ENCODE measurements at regions not wholly inside any gene's neighbourhood (a gene's known extent, or its start where the extent isn't known, plus 50 kb on each side); places are given as distances from the start of the nearest gene placed in this dataset.

DNA sequence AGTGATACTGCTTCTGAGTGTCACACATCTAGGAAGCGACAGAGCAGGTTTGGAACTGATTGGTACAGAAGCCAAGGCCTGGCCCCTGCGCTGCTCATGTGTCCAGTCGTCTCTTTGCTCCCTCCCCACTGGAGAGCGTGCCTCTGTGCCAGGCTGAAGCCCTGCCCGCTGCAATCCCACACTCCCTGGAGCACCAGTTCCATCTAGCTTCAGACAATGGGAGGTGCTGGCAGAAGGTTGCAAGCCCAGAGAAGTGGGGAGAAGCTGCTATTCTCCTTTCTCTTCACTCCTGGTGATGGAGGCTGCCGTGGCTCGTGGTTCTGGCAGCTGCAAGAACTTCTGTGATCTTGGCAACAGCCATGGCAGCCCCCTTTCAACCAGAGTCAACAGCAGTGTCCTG, 250.9 kb downstream of the MATN1 start:
- no peaks in the 10 kb centered on the region for H3K4me1 ChIP-seq (ENCODE audit: insufficient read depth, low read length)
- no peaks in the 10 kb centered on the region for H3K9me3 ChIP-seq (ENCODE audit: low read length)
- no peak overlapping the region for H3K4me3 ChIP-seq (ENCODE audit: low read depth in 1 of 2, low read length in 2 of 2)
- H3K9ac ChIP-seq (ENCODE audit: low read length): no peak overlapping the region
- H3K27ac ChIP-seq (ENCODE audit: low read depth, low read length): no peak overlapping the region
- H3K27me3 ChIP-seq (ENCODE audit: control insufficient read depth in 1 of 2, insufficient read depth in 2 of 2, low read length in 2 of 2): no peaks in the 10 kb centered on the region
- no peaks in the 10 kb centered on the region for H3K36me3 ChIP-seq (ENCODE audit: insufficient read depth, low read length)

DNA sequence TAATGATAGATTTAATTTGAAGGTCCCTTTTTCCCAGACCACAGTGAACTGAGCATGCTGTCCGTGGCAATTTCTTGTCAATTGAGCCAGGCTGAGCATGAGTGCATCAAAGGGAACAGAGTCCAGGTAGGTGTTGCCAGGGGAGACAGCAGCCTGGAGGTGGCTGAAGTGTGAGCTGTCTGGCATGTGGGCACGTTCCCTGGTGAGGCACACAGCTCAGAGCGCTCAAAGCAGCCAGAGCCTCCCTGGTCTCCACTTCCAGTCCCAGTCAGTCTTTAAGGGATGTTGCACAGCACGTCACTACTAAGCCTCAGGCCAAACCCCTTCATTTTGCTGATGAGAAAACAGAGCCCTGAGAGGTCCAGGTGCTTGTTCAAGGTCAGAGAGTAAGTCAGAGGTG, 251.4 kb downstream of the MATN1 start:
- Histone ChIP-seq H3K27me3 (ENCODE audit: control insufficient read depth in 1 of 2, insufficient read depth in 2 of 2, low read length in 2 of 2) (no peaks in the 10 kb centered on the region), H3K36me3 (ENCODE audit: insufficient read depth, low read length) (no peaks in the 10 kb centered on the region), H3K4me1 (ENCODE audit: insufficient read depth, low read length) (no peaks in the 10 kb centered on the region), H3K4me3 (ENCODE audit: low read depth in 1 of 2, low read length in 2 of 2) (no peak overlapping the region), H3K9me3 (ENCODE audit: low read length) (no peaks in the 10 kb centered on the region), H3K27ac (ENCODE audit: low read depth, low read length) (no peak overlapping the region), H3K9ac (ENCODE audit: low read length) (no peak overlapping the region)

DNA sequence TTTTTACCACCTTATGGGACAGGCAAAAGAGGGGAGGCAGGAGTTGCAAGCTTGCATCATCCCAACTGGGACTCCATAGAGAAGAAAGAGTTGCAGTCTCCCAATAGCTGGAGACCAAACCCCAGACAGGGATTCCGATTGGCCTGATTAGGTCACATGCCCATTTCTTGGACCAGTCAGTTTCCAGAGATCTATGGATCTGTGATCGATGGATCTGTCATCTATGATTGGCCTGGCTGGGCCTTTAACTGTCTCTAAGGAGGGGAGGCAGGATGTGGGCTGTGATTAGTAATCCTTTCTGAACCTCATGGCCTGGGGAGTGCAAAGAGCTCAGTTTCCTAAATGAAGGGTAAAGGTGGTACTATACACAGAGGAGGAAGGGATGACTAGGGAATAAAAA, 252.1 kb downstream of the MATN1 start:
- Histone ChIP-seq H3K9me3 (ENCODE audit: low read length) (no peaks in the 10 kb centered on the region), H3K4me1 (ENCODE audit: insufficient read depth, low read length) (no peaks in the 10 kb centered on the region), H3K9ac (ENCODE audit: low read length) (no peak overlapping the region), H3K4me3 (ENCODE audit: low read depth in 1 of 2, low read length in 2 of 2) (no peak overlapping the region), H3K27ac (ENCODE audit: low read depth, low read length) (no peak overlapping the region), H3K36me3 (ENCODE audit: insufficient read depth, low read length) (no peaks in the 10 kb centered on the region), H3K27me3 (ENCODE audit: control insufficient read depth in 1 of 2, insufficient read depth in 2 of 2, low read length in 2 of 2) (no peaks in the 10 kb centered on the region)

DNA sequence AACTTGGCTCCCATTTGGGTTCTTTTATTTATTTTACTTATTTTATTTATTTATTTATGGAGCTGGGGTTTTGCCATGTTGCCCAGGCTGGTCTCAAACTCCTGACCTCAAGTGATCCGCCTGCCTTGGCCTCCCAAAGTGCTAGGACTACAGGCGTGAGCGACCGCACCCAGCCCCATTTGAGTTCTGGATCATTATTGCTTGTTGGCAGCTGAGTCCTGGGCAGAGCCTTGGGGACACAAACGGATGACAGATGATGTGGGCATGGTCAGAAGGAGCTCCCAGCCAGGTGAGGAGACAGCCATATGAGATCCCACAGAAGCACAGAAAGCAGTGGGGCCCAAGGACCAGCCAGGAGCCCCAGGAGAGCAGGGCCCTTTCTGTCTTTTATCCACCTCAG, 254.0 kb downstream of the MATN1 start:
- no peaks in the 10 kb centered on the region for H3K9me3 ChIP-seq (ENCODE audit: low read length)
- no peak overlapping the region for H3K4me3 ChIP-seq (ENCODE audit: low read depth in 1 of 2, low read length in 2 of 2)
- H3K27me3 ChIP-seq (ENCODE audit: control insufficient read depth in 1 of 2, insufficient read depth in 2 of 2, low read length in 2 of 2): no peaks in the 10 kb centered on the region
- H3K4me1 ChIP-seq (ENCODE audit: insufficient read depth, low read length): no peaks in the 10 kb centered on the region
- H3K36me3 ChIP-seq (ENCODE audit: insufficient read depth, low read length): no peaks in the 10 kb centered on the region
- no peak overlapping the region for H3K27ac ChIP-seq (ENCODE audit: low read depth, low read length)
- H3K9ac ChIP-seq (ENCODE audit: low read length): no peak overlapping the region

DNA sequence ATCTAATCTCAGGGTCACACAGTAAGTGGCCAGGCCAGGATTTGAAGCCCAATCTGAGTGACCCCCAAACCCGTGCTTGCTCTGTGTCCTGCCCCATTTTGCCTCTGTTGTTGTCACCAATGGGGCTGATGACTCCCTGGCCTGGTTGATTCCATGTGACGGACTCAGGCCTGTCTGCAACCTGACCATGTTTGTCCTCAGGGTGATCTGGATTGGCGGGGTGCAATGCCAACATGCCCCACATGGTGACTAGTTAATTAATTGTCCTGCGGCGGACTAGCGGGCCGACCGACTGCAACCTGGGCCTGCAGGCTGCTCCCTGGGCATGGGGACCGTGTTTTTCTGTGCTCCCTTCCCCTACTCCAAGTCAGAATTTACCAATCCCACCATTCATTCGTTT, 256.3 kb downstream of the MATN1 start:
- H3K4me3 ChIP-seq (ENCODE audit: low read depth in 1 of 2, low read length in 2 of 2): no peak overlapping the region
- no peaks in the 10 kb centered on the region for H3K36me3 ChIP-seq (ENCODE audit: insufficient read depth, low read length)
- no peak overlapping the region for H3K27ac ChIP-seq (ENCODE audit: low read depth, low read length)
- no peaks in the 10 kb centered on the region for H3K4me1 ChIP-seq (ENCODE audit: insufficient read depth, low read length)
- no peak overlapping the region for H3K9ac ChIP-seq (ENCODE audit: low read length)
- H3K27me3 ChIP-seq (ENCODE audit: control insufficient read depth in 1 of 2, insufficient read depth in 2 of 2, low read length in 2 of 2): no peaks in the 10 kb centered on the region
- H3K9me3 ChIP-seq (ENCODE audit: low read length): no peaks in the 10 kb centered on the region

DNA sequence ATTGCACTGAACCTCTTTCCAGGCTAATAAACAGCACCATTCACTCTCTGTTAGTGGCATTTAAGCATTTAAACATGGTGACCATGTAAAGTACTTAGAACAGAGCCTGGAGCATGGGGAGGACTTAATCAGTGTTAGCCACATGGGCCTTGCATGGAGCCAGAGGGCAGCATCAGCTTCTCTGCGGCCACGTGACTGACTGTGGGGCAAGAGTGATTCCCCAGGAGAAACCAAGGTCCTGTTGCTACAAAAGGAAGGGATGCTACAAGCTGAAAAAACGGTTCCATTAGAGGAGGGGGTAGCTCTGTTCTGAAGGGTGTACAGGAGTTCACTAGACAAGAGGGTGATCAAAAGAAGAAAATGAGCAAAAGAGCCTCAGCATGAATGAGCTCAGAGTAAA, 256.8 kb downstream of the MATN1 start:
- no peaks in the 10 kb centered on the region for H3K27me3 ChIP-seq (ENCODE audit: control insufficient read depth in 1 of 2, insufficient read depth in 2 of 2, low read length in 2 of 2)
- H3K9me3 ChIP-seq (ENCODE audit: low read length): no peaks in the 10 kb centered on the region
- H3K4me1 ChIP-seq (ENCODE audit: insufficient read depth, low read length): no peaks in the 10 kb centered on the region
- H3K9ac ChIP-seq (ENCODE audit: low read length): no peak overlapping the region
- no peaks in the 10 kb centered on the region for H3K36me3 ChIP-seq (ENCODE audit: insufficient read depth, low read length)
- H3K4me3 ChIP-seq (ENCODE audit: low read depth in 1 of 2, low read length in 2 of 2): no peak overlapping the region
- H3K27ac ChIP-seq (ENCODE audit: low read depth, low read length): no peak overlapping the region

DNA sequence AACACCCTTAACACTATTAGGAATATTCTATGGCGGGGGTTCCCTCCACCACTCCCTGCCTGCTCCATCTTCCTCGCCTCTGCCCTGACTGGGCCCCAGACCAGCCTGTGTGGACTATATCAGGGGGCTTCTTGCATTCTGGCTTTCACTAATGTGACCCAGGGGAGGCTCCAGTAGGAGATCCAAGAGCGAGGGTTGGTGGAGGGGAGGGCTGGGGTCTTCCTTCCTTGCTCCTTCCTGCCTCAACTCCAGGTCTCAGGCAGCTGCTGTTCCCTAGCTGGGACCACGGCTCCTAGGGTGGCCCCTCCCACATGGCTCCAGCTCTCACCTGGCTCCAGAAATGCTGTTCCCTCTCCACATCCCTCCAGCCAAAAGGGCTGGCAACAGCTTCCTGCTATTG, 257.4 kb downstream of the MATN1 start:
- Histone ChIP-seq H3K9me3 (ENCODE audit: low read length) (no peaks in the 10 kb centered on the region), H3K4me1 (ENCODE audit: insufficient read depth, low read length) (no peaks in the 10 kb centered on the region), H3K27me3 (ENCODE audit: control insufficient read depth in 1 of 2, insufficient read depth in 2 of 2, low read length in 2 of 2) (no peaks in the 10 kb centered on the region), H3K4me3 (ENCODE audit: low read depth in 1 of 2, low read length in 2 of 2) (no peak overlapping the region), H3K36me3 (ENCODE audit: insufficient read depth, low read length) (no peaks in the 10 kb centered on the region), H3K9ac (ENCODE audit: low read length) (no peak overlapping the region), H3K27ac (ENCODE audit: low read depth, low read length) (no peak overlapping the region)

DNA sequence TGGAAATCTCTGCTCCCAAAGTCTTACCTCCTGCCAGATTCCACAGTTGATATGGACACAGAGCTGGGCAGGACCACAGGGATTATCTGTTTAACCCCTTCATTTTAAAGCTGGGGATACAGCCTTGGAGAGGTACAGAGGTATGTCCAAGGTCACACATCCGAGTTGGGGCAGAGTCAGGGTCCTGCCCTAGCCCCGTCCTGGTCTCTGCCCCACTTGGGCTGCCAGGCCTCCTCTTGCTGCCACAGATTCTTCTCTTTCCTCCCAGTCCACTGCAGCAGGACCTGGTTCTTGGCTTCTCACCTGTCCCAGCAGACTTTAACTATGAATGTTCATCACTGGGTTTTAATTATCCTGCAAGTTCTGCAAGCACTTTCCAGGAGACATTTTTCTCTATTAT, 258.3 kb downstream of the MATN1 start:
- Histone ChIP-seq H3K4me3 (ENCODE audit: low read depth in 1 of 2, low read length in 2 of 2) (no peak overlapping the region), H3K27me3 (ENCODE audit: control insufficient read depth in 1 of 2, insufficient read depth in 2 of 2, low read length in 2 of 2) (no peaks in the 10 kb centered on the region), H3K9me3 (ENCODE audit: low read length) (no peaks in the 10 kb centered on the region), H3K4me1 (ENCODE audit: insufficient read depth, low read length) (no peaks in the 10 kb centered on the region), H3K27ac (ENCODE audit: low read depth, low read length) (no peak overlapping the region), H3K36me3 (ENCODE audit: insufficient read depth, low read length) (no peaks in the 10 kb centered on the region), H3K9ac (ENCODE audit: low read length) (no peak overlapping the region)

DNA sequence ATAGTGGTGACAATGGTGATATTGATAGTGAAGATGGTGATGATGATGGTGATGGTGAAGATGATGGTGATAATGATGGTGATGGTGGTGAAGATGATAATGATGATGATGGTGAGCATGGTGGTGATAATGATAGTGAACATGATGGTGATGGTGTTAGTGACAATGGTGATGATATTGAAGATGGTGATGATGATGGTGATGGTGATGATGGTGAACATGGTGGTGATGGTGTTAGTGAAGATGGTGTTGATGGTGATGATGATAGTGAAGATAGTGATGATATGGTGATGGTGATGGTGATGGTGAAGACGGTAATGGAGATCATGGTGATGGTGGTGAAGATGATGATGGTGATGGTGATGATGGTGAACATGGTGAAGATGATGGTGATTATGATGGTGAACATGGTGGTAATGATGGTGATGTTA, 259.2 kb downstream of the MATN1 start:
- Histone ChIP-seq H3K9ac (ENCODE audit: low read length) (no peak overlapping the region), H3K4me3 (ENCODE audit: low read depth in 1 of 2, low read length in 2 of 2) (no peak overlapping the region), H3K27me3 (ENCODE audit: control insufficient read depth in 1 of 2, insufficient read depth in 2 of 2, low read length in 2 of 2) (no peaks in the 10 kb centered on the region)

DNA sequence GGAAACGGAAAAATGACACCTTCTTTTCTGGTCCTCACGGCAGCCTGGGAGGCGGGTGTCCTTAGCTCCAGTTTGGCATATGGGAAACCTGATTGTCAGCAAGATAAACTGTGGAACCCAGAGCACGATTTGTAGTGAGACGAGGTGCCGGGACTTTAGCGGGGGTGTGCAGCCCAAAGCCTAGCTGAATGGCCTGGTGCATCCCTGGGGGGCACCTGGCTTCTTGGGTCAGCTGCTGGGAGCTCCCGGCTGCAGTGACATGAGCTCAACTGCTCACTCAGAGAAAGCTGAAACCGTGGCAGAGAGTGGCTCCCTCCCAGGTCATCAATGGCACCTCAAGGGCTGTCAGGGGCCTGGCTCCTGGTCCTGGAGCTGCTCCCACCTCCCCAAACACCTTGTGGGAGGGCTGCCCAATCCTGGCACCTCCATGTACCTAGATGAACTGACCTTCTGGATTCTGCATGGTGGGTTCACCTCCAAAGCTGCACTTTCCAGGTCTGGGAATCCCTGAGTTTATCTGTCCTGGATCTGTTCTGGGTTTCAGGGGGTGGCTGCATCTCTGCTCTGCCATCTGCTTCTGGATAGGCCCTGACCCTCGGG, 260.5 kb downstream of the MATN1 start:
- H3K27ac ChIP-seq (ENCODE audit: low read depth, low read length): no peak overlapping the region
- H3K9me3 ChIP-seq (ENCODE audit: low read length): no peaks in the 10 kb centered on the region
- H3K36me3 ChIP-seq (ENCODE audit: insufficient read depth, low read length): no peaks in the 10 kb centered on the region

More for the DNA sequence above, 259.2 kb downstream of the MATN1 start:
- Histone ChIP-seq H3K27ac (ENCODE audit: low read depth, low read length) (no peak overlapping the region), H3K9me3 (ENCODE audit: low read length) (no peaks in the 10 kb centered on the region), H3K4me1 (ENCODE audit: insufficient read depth, low read length) (no peaks in the 10 kb centered on the region), H3K36me3 (ENCODE audit: insufficient read depth, low read length) (no peaks in the 10 kb centered on the region)

DNA sequence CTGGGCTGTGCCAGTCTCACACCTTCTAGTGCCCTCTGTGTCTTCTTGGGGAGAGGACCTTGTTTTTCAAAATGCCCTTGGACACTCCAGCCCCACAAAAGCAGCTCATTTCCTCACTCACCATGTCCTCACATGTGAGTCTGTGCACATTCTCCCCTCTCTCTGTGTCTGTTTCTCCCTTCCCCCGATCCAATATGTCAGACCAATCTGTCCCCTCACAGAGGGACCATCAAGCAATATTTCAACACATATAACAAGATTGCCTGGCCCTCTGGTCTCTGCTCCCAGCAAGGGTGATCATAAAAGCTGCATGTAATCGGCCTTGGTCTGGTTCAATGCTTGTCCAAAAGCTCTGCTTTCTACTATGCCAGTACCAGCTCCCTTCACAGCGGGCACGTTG, 261.2 kb downstream of the MATN1 start:
- Histone ChIP-seq H3K27me3 (ENCODE audit: control insufficient read depth in 1 of 2, insufficient read depth in 2 of 2, low read length in 2 of 2) (no peaks in the 10 kb centered on the region), H3K27ac (ENCODE audit: low read depth, low read length) (no peak overlapping the region), H3K9ac (ENCODE audit: low read length) (no peak overlapping the region), H3K4me3 (ENCODE audit: low read depth in 1 of 2, low read length in 2 of 2) (no peak overlapping the region), H3K9me3 (ENCODE audit: low read length) (no peaks in the 10 kb centered on the region), H3K36me3 (ENCODE audit: insufficient read depth, low read length) (no peaks in the 10 kb centered on the region), H3K4me1 (ENCODE audit: insufficient read depth, low read length) (no peaks in the 10 kb centered on the region)

More for the DNA sequence above, 260.5 kb downstream of the MATN1 start:
- Histone ChIP-seq H3K4me3 (ENCODE audit: low read depth in 1 of 2, low read length in 2 of 2) (no peak overlapping the region), H3K27me3 (ENCODE audit: control insufficient read depth in 1 of 2, insufficient read depth in 2 of 2, low read length in 2 of 2) (no peaks in the 10 kb centered on the region), H3K4me1 (ENCODE audit: insufficient read depth, low read length) (no peaks in the 10 kb centered on the region), H3K9ac (ENCODE audit: low read length) (no peak overlapping the region)

DNA sequence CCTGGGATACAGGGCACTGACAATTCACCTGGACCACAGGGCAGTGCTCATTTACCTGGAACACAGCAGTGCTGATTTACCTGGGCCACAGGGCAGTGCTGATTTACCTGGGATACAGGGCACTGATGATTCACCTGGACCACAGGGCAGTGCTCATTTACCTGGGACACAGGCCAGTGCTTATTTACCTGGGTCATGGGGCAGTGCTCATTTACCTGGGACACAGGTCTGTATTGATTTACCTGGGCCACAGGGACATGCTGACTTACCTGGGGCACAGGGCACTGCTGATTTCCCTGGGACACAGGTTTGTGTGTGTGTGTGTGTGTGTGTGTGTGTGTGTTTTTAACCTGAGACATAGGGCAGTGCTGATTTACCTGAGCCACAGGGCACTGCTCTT, 261.7 kb downstream of the MATN1 start:
- Histone ChIP-seq H3K9me3 (ENCODE audit: low read length) (no peaks in the 10 kb centered on the region), H3K27me3 (ENCODE audit: control insufficient read depth in 1 of 2, insufficient read depth in 2 of 2, low read length in 2 of 2) (no peaks in the 10 kb centered on the region), H3K4me3 (ENCODE audit: low read depth in 1 of 2, low read length in 2 of 2) (no peak overlapping the region), H3K9ac (ENCODE audit: low read length) (no peak overlapping the region), H3K36me3 (ENCODE audit: insufficient read depth, low read length) (no peaks in the 10 kb centered on the region), H3K27ac (ENCODE audit: low read depth, low read length) (no peak overlapping the region), H3K4me1 (ENCODE audit: insufficient read depth, low read length) (no peaks in the 10 kb centered on the region)

Data from muscle layer of colon (tissue), 2 donors.